Ovary (tissue), 3 donors: ENCODE measurements at regions not wholly inside any gene's neighbourhood (a gene's known extent, or its start where the extent isn't known, plus 50 kb on each side); places are given as distances from the start of the nearest gene placed in this dataset.

Experiments used
- CTCF ChIP-seq, 3 donors: fragments of 450-650 bp in 2 of 3; fragments of 200-600 bp in 1 of 3; IDR thresholded peaks; one replicate each; pipeline versions ENCODE4 v1.5.1 to v1.8.0; 2016 to 2022; ENCODE audit warnings: antibody characterized with exemption in 3 of 3, mild to moderate bottlenecking in 1 of 3
- EP300 ChIP-seq: sonication (generic); formaldehyde crosslinking; IDR thresholded peaks from one replicate; pipeline ENCODE4 v1.6.1; 2017; ENCODE audit warnings: antibody characterized with exemption
- POLR2A ChIP-seq: fragments of 450-650 bp; IDR thresholded peaks from one replicate; pipeline ENCODE4 v1.6.1; 2017; ENCODE audit warnings: antibody characterized with exemption, mild to moderate bottlenecking, moderate library complexity
- donor health status: DM: no; HTN: no; CAD: no.

- TF ChIP-seq CTCF (IDR thresholded peaks at IDR 0.05) (no peak), POLR2A (no peak), EP300 (no peak)
These were observed 123.6 kb upstream of the ALCAM start for GRCh38 chr3:105243076-105243475.
